HG02571 (cell line): ENCODE measurements at regions not wholly inside any gene's neighbourhood (a gene's known extent, or its start where the extent isn't known, plus 50 kb on each side); places are given as distances from the start of the nearest gene placed in this dataset.

ENCODE experiments used
- ATAC-seq: cut with Tn5 transposase; IDR thresholded peaks from one replicate; pipeline ENCODE4 v1.9.1; 2021; ENCODE audit warnings: mild to moderate bottlenecking, moderate library complexity; ENCODE audit not compliant: unreplicated experiment

DNA sequence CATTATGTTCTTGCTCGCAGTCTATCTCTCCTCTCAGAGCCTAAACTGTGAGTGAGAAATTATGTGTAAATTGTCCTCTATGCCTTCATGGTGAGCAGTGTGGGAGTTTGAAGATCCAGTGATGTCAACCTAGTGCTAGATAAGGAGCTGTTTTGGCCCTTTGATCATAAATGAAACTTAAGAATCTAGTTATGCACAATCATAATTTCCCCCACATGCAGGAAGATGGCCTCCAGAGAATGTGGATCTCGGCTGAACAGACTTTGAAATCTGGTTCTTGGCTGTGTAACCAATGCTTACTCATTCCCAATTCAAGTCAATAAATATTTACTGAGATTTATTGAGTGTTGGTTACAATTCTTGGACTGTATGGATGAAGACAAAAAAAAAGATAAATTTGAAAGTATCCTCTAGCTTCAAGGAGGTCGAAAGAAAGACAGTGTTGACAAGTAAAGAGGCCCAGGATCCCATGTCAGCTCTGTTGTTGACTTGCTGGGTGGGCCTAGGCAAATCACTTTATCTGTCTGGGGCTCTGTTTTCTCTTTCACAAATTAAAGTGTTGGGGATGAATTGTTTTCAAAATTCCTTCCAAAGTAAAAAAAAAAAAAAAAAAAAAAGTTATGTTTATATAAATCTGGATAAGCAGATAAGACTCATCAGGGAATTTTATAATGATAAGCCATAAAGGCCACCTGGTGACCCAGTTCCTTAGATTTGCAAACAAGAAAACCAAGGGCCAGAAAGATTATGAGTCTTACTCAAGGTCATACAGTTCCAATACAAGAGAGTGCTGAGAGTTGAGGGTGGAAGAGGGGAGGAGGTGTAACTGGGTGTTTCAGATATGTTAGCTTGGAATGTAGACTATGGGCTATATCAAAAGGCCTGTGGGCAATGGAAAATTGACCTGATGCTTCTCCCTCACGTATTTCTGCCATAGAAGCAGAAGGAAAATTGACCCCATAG lies 969.9 kb downstream of the KCNMA1 start:
- ATAC-seq, result no peak

DNA sequence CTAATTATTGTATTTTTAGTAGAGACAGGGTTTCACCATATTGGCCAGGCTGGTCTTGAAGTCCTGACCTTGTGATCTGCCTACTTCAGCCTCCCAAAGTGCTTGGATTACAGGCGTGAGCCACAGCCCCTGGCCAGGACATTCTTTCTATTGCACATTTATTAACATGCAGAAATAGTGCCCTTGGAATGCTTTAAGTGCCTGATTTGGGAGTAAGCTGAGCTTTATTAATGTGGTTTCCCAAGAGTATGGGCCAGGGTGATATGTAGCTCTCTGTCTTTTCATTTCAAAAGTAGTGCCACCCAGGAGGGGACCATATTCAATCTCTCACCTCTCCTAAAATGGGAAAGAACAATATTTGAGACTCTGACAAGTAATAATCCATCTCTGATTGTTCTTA lies 970.7 kb downstream of the KCNMA1 start:
- ATAC-seq, result no peak

DNA sequence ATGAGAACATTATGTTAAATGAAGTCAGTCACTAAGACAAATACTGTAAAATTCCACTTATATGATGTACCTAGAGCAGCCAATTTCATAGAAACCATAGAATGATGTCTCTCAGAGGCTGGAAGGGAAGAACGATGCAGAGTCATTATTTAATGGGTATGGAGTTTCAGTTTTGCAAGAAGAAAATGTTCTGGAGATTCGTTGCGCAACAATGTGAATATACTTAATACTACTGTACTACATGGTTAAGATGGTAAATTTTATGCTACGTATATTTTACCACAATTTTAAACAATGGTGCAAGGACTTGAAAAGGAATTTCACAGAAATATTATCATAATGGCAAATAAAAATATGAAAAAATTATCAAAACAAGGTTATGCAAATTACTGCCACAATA lies 972.6 kb downstream of the KCNMA1 start:
- no peak for ATAC-seq

DNA sequence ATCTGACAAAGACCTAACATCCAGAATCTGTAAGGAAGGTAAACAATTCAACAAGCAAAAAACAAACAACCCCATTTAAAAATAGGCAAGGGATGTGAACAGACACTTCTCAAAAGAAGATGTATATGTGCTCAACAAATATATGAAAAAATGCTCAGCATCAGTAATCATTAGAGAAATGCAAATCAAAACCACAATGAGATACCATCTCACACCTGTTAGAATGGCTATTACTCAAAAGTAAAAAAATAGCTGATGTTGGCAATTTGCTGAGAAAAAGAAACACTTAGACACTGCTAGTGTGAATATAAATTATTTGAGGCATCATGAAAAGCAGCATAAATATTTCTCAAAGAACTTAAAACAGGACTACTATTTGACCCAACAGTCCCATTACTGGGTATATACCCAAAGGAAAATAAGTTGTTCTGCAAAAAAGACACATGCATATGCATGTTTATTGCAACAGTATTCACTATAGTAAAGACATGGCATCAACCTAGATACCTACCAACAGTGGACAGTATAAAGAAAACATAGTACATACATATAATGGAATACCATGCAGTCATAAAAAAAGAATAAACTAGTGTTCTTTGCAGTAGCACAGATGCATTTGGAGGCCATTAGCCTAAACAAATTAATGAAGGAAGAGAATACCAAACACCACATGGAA lies 980.1 kb downstream of the KCNMA1 start:
- no peak for ATAC-seq

DNA sequence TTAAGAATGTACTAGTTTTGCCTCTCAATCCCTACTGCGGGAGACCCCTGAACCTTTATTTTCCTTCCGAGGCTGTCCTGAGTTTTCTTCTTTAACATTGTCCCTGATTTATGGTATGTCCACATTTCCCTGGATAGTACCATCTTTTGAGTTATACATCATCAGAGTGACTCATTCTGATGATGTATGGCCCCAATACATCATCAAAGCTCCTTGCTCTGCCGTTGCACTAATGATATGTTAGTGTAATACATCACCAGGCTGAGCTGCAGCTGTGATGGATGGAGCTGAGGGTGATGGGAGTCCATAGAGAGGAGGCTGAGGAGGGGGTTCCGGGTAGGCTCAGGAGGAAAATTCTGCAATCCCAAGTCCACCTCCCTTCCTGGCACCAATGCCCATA lies 986.5 kb downstream of the KCNMA1 start:
- ATAC-seq, result no peak

DNA sequence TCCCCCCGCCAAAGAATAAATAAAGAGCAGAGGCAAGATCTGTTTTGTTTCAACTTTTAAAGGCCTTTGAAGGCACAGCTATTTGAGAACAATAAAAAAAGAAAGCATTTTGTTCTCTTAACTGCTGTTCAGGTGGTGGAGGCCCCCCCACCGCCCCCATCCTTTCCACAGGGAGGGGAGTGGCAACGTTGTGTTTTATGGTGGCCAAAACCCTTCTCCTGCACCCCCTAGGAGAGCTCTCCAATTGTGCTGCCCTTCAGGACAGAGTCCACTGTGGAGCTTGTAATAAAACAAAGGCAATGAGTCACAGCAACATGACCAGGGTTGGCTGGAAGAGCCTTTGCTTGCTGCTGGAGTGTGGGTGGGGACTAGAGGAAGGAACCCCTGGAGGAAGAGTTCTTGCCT lies 987.9 kb downstream of the KCNMA1 start:
- ATAC-seq, result no peak

DNA sequence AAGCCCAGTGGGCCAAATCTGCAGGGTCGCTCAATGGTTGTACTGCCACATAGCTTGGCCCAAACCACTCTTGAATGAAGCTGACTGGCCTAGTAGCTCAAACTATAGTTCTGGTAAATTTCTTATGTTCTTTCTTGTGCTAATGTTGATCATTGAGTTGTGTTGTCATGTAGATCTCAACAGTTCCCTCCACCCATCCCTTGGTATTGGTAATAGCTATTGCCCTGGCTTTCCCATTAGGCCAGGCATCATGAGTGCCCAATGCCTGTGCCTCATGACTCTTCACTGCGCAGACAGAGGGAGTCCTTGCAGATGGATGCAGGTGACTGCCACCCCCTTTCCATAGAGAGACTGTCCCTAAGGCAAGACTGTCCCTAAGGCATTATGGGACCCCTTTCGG lies 988.4 kb downstream of the KCNMA1 start:
- no peak for ATAC-seq

DNA sequence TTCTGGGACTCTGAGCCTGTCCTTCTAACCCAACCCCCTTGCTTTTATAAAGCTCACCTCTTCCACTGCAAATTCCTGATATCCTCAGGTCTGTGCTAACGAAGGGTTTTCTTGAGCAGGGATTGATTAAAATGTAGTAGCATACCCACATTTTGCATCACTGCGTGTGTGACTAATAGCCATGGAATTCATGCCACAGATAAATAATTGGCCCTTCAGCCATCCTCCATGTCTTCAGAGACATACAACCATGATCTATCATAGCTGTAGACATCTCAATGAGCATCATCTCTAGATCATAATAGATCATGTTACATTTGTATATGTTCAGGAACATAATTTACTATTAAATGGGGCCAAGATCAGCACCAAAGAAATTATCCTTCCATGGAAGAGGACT lies 990.3 kb downstream of the KCNMA1 start:
- ATAC-seq, result no peak

DNA sequence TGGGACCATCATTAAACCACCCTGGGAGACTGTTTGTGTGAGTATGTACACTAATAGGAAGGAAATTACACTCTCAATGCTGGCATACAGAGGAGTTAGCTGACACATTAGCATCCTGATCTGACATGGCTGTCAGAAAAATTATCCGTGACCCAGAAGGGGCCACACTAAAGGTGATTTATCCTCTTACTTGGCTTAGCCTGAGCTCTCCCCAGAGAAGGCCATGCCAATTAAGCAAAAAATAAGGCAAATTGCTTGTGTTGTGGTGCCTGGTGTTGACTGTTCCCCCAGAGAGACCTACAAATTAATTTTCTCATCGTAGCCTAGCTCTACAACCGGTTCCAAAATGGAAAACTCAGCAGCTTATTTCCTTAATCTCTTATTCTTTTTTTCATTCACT lies 992.3 kb downstream of the KCNMA1 start:
- no peak for ATAC-seq

DNA sequence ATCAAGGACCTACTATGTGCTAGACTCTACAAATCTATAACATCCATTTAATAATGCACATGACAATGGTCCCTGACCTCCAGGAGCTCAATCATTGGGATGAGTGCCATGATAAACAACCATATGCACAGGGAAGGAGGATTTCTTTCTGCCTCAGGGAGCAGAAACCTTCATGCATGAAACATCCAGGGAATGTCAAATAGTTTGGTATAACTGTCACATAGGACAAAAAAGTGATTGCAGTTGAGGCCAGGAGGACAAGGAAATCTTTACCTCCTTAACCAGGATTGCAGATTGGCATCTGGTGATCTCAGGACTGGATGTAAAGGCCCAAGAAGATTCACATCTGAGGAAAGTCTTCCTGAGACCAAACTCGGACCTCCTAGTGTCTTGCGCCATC lies 993.1 kb downstream of the KCNMA1 start:
- no peak for ATAC-seq

DNA sequence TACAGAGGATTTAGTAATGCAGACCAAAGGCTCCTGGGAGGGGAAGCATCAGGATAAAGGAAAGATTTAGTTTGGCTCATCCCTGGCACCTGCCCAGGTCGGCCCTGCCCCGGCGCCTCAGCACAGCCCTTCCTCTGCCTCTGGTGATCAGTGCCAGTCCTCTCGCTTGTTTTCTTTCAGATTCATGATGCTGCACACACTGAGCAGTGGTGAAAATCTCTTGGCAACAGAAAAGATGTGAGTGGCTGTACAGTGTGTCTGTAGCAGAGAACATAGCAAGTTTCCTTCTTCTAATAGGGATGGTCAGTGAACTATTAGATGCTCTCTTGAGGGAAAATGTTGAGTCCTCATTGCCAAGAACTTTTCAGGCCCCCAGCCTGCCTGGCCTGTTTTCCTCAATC lies 994.1 kb downstream of the KCNMA1 start:
- ATAC-seq, result no peak

DNA sequence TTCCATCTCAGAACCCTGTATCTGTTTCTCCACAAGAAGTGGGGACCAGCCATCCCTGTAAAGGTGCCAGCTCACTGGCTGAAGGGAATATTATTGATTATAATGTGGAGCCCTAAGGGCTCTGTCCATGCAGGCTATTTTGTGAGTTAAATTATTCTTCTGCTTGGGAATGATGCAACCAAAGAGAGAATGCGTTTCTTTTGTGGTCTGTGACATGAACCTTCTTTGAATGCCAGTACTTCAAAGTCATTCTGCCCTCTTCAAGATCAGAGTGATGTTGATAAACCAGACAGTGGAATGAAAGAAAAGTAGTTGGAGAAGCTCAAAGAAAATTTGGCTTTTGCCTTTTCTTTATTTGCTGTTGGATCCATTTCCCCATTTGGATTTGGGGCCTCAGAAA lies 995.2 kb downstream of the KCNMA1 start:
- ATAC-seq, result no peak

DNA sequence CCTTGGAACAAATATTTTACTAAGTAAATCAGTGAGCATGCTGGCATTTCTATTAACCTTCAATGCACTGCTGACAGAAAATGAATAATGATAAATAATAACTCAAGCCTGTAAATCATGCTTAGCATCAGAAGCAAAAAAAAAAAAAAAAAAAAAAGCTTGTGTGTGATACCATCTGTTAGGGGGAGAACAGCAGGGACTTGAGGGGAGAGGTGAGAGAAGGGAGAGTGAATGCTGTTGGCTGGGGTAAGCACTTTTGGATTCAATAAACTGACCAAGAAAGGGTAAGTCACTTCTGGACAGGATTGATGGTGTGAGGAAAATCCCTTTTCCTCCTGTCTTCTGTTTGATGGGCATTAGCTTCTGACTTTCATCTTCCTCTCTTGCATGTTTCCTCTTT lies 996.4 kb downstream of the KCNMA1 start:
- no peak for ATAC-seq

DNA sequence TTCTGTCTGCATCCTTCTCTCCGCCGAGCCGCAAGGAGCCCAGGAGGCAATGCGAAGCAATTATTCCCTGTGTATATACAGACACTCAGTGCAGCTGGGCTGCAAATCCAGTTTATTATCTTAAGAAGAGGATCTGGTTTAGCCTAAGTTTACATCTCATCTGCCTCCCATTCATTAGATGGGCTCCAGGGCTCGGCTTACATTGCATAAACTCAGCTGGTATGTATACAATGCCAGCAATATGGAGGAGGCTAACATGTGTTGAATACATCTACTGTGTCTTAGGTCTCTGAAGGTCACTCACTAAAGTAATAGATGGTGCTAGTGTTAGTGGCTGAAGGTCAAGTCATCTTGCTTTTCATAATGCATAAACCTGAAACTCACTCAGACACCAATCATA lies 996.8 kb downstream of the KCNMA1 start:
- ATAC-seq, result no peak

DNA sequence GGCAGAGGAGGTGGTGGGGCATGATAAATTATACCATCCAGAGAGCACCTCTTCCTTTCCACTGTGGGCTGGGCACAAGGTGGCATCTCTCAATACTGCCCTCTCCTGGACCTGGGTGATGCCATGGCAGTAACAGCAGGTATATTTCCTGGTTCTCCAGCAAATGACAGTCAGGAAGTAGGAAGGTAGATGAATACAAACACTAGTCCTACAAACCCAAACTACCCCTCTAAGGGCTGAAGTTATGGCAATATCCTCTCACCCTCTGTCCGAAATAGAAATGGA lies 1004.9 kb downstream of the KCNMA1 start:
- ATAC-seq, result no peak

DNA sequence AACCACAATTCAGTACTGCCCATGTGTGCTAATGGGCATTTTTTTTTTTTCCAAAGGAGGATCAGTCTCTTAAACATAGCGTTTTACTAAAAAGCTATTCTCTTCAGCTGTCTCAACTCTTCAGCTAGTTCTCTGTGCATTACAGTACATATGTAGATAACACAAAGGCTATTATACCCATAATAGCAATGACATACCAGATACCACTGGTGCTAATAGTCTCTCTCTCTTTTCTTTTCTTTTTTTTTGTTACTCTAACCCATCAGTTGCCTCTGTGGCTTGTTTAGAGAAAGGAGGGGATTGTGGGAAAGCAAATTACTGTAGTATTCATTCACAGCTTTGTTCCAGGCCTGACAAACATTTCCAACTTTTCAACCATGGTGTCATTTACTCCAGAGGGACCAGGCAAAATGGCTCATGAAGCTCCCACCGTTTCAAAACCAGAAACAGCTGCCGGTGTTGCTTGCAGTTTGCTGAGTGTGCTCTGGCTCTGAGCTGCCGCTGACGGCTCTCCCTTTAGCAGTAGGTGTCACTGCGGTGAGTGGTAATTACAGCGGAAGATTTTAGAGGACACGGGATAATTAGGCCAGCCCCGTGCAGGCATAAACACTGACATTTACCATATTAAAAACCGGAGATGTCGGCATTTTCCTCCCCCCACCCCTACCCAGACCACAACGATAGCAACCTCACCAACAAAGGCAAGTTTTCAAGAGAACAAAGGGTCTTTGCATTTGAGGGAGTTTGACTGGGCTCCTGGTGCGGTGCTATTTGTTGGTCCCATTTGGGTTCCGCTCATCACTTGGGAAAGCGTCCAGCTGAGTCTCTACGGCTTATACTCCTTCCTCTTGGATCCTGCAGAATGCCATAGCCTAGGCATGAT lies 1005.5 kb downstream of the KCNMA1 start:
- no peak for ATAC-seq

DNA sequence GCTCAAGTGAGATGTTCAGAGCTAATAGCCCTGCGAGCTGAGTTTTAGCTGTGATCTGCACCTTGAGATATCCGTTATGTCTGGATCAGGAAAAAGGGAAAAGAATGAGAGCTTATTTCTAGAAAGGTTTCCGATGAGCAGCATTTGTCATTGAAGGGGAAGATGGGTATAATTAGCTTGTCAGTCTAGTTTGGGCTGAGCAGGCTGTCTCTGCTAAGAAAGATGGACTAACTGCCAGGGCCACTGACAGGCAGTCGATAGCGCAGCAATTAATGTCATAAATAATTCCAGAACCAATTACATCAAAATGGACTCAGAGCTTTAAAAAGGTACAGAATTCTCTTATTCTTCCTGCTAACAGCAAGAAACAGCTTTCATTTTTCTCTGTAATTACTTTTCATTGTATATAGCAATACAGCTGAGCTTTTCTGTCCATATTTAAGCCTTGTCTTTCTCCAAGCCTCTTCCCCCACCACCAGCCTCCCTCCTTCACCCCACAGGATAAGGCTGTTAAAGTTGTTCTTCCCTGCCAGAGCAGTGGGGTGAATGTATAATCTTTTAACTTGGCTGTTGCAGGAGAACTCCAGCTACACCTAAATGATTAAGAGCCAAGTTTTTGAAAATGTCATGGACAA lies 1006.5 kb downstream of the KCNMA1 start:
- ATAC-seq, result no peak

DNA sequence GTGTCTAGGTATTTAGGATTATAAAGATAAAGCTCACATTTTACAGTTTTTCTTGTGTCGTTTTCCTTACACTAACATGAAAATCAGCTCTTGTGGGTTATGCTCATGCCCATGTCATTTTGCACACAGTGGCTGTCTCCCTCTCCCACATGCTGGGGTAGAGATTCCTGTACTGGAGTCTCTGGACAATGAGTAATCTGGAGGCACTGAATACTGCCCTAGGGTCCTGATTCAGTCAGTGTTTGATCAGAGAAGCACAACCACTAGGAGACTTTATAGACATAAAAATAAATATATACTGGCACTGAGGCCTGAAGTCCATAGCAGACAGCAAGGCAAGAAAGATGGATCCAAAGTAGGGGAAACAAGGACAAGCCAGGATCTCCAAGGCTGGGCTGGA lies 1008.8 kb downstream of the KCNMA1 start:
- ATAC-seq, result no peak

DNA sequence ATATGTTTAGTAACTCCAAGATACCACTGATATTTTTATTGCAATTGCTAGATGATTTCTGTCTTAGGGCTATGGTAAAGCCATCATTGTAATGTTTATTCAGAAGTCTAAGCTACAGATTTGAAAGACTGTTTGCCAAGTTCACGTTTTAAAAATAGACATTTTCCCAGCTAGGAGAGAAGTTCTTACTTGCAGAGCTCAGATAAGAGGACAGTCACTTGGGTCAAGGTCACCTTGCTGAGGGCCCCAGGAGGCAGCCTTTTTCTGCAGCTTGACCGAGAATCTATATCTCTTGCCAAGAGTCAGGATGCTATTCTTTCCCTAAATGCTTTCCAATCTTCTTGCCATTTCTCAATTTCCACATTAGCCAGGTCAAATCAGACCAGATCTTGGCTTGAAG lies 1011.2 kb downstream of the KCNMA1 start:
- ATAC-seq, result no peak

DNA sequence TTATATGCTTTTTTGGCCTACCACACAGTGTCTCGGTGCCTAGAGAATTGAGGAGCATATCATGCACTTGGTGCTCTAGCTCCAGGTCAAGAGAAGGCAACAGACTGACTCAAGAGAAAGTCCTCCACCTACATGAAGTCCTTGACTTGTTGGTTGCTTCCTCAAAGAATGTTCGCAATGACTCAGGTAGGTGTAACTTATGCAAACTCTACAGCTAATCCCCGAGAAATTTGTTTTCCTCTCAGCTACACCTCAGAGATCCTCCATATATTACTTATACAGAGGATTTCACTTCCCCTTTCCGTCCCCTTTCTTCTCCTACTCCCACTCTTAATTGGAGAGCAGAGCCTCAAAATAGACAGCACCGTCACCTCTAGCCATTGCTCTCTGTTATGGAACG lies 1013.1 kb downstream of the KCNMA1 start:
- peak; percentile 81 for ATAC-seq
